BE2C (cell line): ENCODE measurements at regions not wholly inside any gene's neighbourhood (a gene's known extent, or its start where the extent isn't known, plus 50 kb on each side); places are given as distances from the start of the nearest gene placed in this dataset.
"Not testable (repeated sequence)": the region's sequence is repeated elsewhere in the genome, so short reads cannot be mapped to it uniquely, and the experiment has no call there.

ENCODE experiments used
- DNase-seq: peaks from one replicate; pipeline ENCODE4 v3.0.0-alpha.2; 2020
- H3K27me3 ChIP-seq: fragments of 250-450 bp; sonication (Bioruptor Pico); 2 replicates; pipeline ENCODE4 v1.5.1; 2020; ENCODE audit warnings: mild to moderate bottlenecking
- H3K36me3 ChIP-seq: fragments of 250-450 bp; sonication (Bioruptor Pico); 2 replicates; pipeline ENCODE4 v1.5.1; 2020; ENCODE audit warnings: mild to moderate bottlenecking
- H3K4me1 ChIP-seq: fragments of 250-450 bp; sonication (Bioruptor Pico); 2 replicates; pipeline ENCODE4 v1.5.1; 2020
- H3K4me3 ChIP-seq: 2 replicates; pipeline ENCODE4 v1.5.1; 2011; ENCODE audit warnings: low read depth, low read length
- H3K9me3 ChIP-seq: fragments of 250-450 bp; sonication (Bioruptor Pico); 2 replicates; pipeline ENCODE4 v1.5.1; 2020
- TF ChIP-seq, protein P1 (sequence below): IDR thresholded peaks from 2 replicates; pipeline ENCODE4 v1.5.1; 2012; ENCODE audit warnings: mild to moderate bottlenecking, low read depth, low read length

DNA sequence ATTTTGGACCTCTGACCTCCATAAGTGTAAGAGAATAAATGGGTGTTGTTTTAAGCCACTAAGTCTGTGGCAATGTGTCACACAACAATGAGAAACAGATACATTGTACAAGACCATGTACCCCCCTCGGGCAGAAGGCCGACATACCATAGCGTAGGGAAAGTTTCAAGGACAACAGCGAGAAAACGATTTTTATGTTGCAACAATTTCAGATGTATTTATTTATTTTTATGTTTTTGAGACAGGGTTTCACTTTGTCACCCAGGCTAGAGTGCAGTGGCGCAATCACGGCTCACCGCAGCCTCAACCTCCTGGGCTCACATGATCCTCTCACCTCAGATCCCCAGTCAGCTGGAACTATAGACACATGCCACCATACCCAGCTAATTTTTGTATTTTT, 136.4 kb upstream of the NCOR2 start:
- Histone ChIP-seq H3K4me1 (peaks cover 15% of the 10 kb centered on the region), H3K36me3 (no peaks in the 10 kb centered on the region), H3K4me3 (no peak overlapping the region), H3K9me3 (no peaks in the 10 kb centered on the region), H3K27me3 (no peaks in the 10 kb centered on the region)
- no peak for DNase-seq
- TF ChIP-seq, protein P1, sequence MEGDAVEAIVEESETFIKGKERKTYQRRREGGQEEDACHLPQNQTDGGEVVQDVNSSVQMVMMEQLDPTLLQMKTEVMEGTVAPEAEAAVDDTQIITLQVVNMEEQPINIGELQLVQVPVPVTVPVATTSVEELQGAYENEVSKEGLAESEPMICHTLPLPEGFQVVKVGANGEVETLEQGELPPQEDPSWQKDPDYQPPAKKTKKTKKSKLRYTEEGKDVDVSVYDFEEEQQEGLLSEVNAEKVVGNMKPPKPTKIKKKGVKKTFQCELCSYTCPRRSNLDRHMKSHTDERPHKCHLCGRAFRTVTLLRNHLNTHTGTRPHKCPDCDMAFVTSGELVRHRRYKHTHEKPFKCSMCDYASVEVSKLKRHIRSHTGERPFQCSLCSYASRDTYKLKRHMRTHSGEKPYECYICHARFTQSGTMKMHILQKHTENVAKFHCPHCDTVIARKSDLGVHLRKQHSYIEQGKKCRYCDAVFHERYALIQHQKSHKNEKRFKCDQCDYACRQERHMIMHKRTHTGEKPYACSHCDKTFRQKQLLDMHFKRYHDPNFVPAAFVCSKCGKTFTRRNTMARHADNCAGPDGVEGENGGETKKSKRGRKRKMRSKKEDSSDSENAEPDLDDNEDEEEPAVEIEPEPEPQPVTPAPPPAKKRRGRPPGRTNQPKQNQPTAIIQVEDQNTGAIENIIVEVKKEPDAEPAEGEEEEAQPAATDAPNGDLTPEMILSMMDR, result no peak

DNA sequence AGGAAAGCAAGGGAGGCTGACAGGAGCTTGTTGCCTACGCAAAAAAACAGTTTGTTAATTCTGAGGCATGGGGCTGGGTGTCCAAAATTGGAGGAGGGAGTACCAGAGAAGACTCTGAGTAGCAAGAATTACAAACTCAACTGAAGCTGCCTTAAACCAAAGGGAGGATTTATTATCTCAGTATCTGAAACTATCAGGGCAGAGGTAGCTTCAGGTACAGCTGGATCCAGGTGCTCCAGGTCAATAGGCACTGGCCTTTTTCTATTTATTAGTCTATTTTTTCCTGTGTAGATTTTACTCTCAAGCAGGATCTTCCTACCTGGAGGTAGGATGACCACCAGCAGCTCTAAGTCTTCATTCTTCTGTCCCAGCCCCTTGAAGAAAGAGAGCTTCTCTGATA, 135.3 kb upstream of the NCOR2 start:
- no peak for DNase-seq
- Histone ChIP-seq H3K36me3 (no peaks in the 10 kb centered on the region), H3K4me3 (no peak overlapping the region), H3K4me1 (peaks cover 15% of the 10 kb centered on the region), H3K9me3 (no peaks in the 10 kb centered on the region), H3K27me3 (no peaks in the 10 kb centered on the region)
- TF ChIP-seq, protein P1, result no peak

DNA sequence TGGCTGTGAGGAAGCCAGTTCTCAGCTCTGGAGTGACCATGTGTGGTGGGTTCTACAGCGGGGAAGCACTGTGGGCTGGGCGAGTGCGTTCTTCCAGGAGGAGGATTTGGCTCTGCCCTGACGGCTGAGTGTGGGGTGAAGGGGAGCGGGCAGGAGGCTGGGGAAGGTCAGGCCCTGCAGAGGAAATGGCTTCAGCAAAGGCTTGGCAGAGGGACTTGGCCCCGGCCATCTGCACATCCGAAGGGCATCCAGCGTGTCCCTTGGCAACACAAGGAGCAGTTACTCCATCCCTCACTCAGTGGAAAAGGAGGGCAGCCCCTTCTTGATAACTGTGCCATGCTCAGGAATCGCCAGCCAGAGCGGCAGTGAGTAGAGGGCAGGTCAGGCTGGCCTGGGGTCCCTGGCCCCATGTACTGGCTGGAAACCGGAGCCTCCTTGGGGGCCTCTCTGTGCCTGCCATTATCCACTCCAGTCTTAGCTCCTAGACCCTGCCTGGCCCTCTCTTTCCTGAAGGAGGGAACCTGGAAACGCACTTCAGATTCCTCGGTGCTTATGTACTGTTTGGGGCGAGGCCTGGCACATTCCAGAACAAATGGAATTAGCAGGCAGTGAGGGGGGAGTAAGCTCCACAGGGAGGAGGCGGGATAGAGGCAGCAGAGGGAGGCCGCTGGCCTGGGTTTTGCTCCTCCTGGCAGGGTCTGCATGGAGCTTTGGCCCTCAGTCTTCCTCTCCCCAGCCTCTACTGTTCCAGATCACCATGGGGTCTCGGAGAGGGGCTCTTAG, 133.6 kb upstream of the NCOR2 start:
- Histone ChIP-seq H3K27me3 (no peaks in the 10 kb centered on the region), H3K4me1 (peaks cover 22% of the 10 kb centered on the region), H3K36me3 (no peaks in the 10 kb centered on the region), H3K4me3 (no peak overlapping the region), H3K9me3 (no peaks in the 10 kb centered on the region)
- DNase-seq, result no peak
- TF ChIP-seq, protein P1, result no peak

DNA sequence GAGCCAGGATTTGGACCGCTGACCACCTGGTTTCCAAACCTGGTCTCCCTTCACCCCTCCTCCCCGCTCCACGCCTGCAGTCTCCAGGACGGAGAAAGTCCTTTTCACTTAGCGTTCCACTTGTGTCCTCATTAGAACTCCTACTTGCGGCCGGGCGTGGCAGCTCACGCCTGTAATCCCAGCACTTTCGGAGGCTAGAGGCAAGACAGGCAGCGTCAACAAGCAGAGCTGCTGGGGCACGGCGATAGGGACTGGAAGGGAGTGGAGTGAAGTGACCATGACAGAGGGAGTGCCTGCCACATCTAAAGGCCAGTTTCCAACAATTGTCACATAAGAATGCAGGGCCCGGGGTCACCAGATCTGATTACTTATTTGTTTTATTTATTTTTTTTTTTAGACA, 132.5 kb upstream of the NCOR2 start:
- no peak for DNase-seq
- Histone ChIP-seq H3K36me3 (no peaks in the 10 kb centered on the region), H3K9me3 (no peaks in the 10 kb centered on the region), H3K4me3 (no peak overlapping the region), H3K27me3 (no peaks in the 10 kb centered on the region), H3K4me1 (peaks cover 21% of the 10 kb centered on the region)
- TF ChIP-seq, protein P1, result no peak

DNA sequence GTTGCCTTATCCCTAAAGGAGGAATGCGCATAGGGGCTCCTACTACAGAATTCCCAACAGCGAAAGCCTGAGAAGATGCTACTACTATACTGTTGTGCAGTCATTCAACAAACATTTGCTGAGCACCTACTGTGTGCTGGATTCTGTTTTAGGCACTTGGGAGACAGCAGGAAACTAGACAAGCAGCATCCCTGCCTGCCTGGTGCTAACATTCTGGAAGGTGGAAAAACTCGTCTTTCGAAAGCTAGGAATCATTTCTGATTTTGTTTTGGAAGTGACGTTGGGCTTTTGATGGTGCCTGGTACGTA, 131.5 kb upstream of the NCOR2 start:
- H3K36me3 ChIP-seq, result no peaks in the 10 kb centered on the region
- peaks cover 26% of the 10 kb centered on the region for H3K4me1 ChIP-seq
- H3K4me3 ChIP-seq, result no peak overlapping the region
- TF ChIP-seq, protein P1, result no peak
- no peaks in the 10 kb centered on the region for H3K27me3 ChIP-seq
- no peak for DNase-seq
- H3K9me3 ChIP-seq, result no peaks in the 10 kb centered on the region

DNA sequence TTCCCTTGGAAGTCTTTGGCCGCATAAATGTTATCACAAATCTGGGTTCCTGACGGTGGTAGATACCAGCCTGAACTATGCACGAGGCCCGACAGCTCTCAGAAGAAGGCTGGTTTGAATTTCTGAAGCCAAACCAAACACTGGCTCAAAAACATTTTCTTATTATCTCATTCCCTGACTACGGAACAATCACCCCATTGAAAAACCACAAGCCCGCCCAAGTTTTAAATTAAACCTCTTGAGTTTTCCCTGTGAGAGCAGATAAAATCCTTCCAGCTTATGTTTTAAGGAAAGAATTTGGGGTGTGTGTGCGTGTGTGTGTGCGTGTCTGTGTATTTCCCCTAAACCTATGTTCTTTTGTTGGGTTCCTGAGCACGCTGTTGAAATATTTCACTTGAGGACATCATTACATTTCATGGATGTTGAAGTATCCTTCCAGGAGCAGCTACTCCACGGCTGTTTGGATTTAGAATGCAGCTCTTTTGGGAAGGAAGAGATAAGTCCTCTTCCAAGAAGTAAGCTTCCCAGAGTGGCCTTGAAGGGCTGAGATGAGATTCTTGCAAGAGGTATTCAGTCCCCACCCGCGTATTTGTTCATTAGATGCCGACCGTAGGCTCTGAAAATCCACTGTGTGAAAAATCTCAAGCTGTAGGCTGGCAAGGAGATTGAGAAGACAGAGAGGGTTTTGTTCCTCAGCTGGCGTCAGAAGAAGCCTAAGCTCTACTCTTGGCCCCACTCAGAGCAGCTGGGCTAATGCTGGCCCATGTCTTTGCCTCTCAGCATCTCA, 131.0 kb upstream of the NCOR2 start:
- DNase-seq, result no peak
- H3K9me3 ChIP-seq, result no peaks in the 10 kb centered on the region
- H3K36me3 ChIP-seq, result no peaks in the 10 kb centered on the region
- no peak overlapping the region for H3K4me3 ChIP-seq
- no peaks in the 10 kb centered on the region for H3K27me3 ChIP-seq
- TF ChIP-seq, protein P1, result no peak
- peaks cover 26% of the 10 kb centered on the region for H3K4me1 ChIP-seq

DNA sequence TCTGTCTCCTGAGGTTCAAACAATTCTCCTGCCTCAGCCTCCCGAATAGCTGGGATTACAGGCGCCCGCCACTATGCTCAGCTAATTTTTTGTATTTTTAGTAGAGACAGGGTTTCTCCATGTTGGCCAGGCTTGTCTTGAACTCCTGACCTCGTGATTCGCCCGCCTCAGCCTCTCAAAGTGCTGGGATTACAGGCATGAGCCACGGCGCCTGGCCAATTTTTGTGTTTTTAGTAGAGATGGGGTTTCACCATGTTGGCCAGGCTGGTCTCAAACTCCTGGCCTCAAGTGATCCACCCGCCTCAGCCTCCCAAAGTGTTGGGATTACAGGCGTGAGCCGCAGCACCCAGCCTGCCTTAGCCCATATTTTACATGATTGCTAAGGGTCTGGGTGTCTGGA, 130.3 kb upstream of the NCOR2 start:
- not testable (repeated sequence) for H3K36me3 ChIP-seq, H3K9me3 ChIP-seq, H3K27me3 ChIP-seq, H3K4me3 ChIP-seq, DNase-seq
- H3K4me1 ChIP-seq, result peaks cover 26% of the 10 kb centered on the region
